ENCODE measurements at regions not wholly inside any gene's neighbourhood (a gene's known extent, or its start where the extent isn't known, plus 50 kb on each side); places are given as distances from the start of the nearest gene placed in this dataset.

- no peak for TF ChIP-seq NFRKB (IDR thresholded peaks at IDR 0.05)
- no peak for TF ChIP-seq BHLHE40 (IDR thresholded peaks at IDR 0.05; ENCODE audit: borderline replicate concordance)
- no peak for TF ChIP-seq FOXM1 (IDR thresholded peaks at IDR 0.05; ENCODE audit: borderline replicate concordance)
Measured at GRCh38 chr4:108473163-108473720, 147.1 kb upstream of the RPL34 start.
